H1 (cell line): ENCODE measurements at regions not wholly inside any gene's neighbourhood (a gene's known extent, or its start where the extent isn't known, plus 50 kb on each side); places are given as distances from the start of the nearest gene placed in this dataset.

Source experiments
- CTCF ChIP-seq, 3 experiments: IDR thresholded peaks; 1 replicate in 2 of 3; 2 replicates in 1 of 3; pipeline versions ENCODE4 v1.5.1 to v1.6.1; 2011; ENCODE audit warnings: low read length in 3 of 3, mild to moderate bottlenecking in 3 of 3, inconsistent platforms in 2 of 3, low read depth in 1 of 3, moderate library complexity in 1 of 3; ENCODE audit not compliant: insufficient read depth in 1 of 3; ENCODE audit errors: control extremely low read depth in 1 of 3
- EGR1 ChIP-seq: IDR thresholded peaks from 2 replicates; pipeline ENCODE4 v1.6.1; 2011; ENCODE audit warnings: low read depth, low read length, borderline replicate concordance
- EP300 ChIP-seq, 2 experiments: IDR thresholded peaks; 1 replicate in 1 of 2; 2 replicates in 1 of 2; pipeline ENCODE4 v1.6.1; 2011 to 2012; ENCODE audit warnings: low read depth in 2 of 2, low read length in 2 of 2, mild to moderate bottlenecking in 2 of 2, borderline replicate concordance in 1 of 2, inconsistent platforms in 1 of 2, moderate library complexity in 1 of 2
- GABPA ChIP-seq: IDR thresholded peaks from 2 replicates; pipeline ENCODE4 v1.6.1; 2011; ENCODE audit warnings: mild to moderate bottlenecking, low read length, moderate library complexity, borderline replicate concordance; ENCODE audit not compliant: insufficient read depth
- POLR2A ChIP-seq, 2 experiments: IDR thresholded peaks; 1 replicate in 1 of 2; 2 replicates in 1 of 2; pipeline ENCODE4 v1.6.1; 2011; ENCODE audit warnings: low read depth in 2 of 2, low read length in 2 of 2, mild to moderate bottlenecking in 2 of 2; ENCODE audit errors: control extremely low read depth in 1 of 2
- SP1 ChIP-seq: IDR thresholded peaks from 2 replicates; pipeline ENCODE4 v1.6.1; 2011; ENCODE audit warnings: low read depth, low read length
- TEAD4 ChIP-seq: IDR thresholded peaks from 2 replicates; pipeline ENCODE4 v1.6.1; 2012; ENCODE audit warnings: low read depth, low read length, inconsistent platforms, mixed read lengths
- USF2 ChIP-seq: IDR thresholded peaks from 2 replicates; pipeline ENCODE4 v1.6.1; 2011; ENCODE audit warnings: low read length, improper control_type of control experiment

GRCh38 chr9:135222881-135223760 lies 135.7 kb downstream of the OLFM1 start:
- TF ChIP-seq SP1 (no peak), EGR1 (no peak), USF2 (no peak), CTCF (IDR thresholded peaks at IDR 0.05; ENCODE audit: control extremely low read depth in 1 of 3, insufficient read depth in 1 of 3, low read depth in 1 of 3, low read length in 3 of 3) (no peak), POLR2A (IDR thresholded peaks at IDR 0.05; ENCODE audit: control extremely low read depth in 1 of 2, low read depth in 2 of 2, low read length in 2 of 2) (no peak), EP300 (IDR thresholded peaks at IDR 0.05; ENCODE audit: borderline replicate concordance in 1 of 2, low read depth in 2 of 2, low read length in 2 of 2) (no peak), TEAD4 (no peak), GABPA (no peak)
